ENCODE measurements at regions not wholly inside any gene's neighbourhood (a gene's known extent, or its start where the extent isn't known, plus 50 kb on each side); places are given as distances from the start of the nearest gene placed in this dataset.

GRCh38 chr5:12183003-12183402, 278.8 kb upstream of the CTNND2 start:
- no peak for ATAC-seq
- Mint-ChIP-seq H3K36me3 (ENCODE audit: low read depth) (no peaks in the 10 kb centered on the region; the same call in 2 of the 3 replicates), H3K4me1 (no peaks in the 10 kb centered on the region; the same call in 1 of the 3 replicates)

More at GRCh38 chr5:12183003-12183402, 278.8 kb upstream of the CTNND2 start:
- no peaks in the 10 kb centered on the region for H3F3A ChIP-seq (replicated peaks; ENCODE audit: low read depth)
- H3K4me2 ChIP-seq = no peak overlapping the region
- H3K4me1 ChIP-seq (ENCODE audit: insufficient read depth) = no peaks in the 10 kb centered on the region
- H3K4me3 ChIP-seq = no peak overlapping the region
- DNase-seq (ENCODE audit: low spot score) = no peak
- H3K27me3 ChIP-seq (ENCODE audit: insufficient read depth) = no peaks in the 10 kb centered on the region
- H3K9me2 ChIP-seq (ENCODE audit: insufficient read depth) = no peaks in the 10 kb centered on the region
- no peaks in the 10 kb centered on the region for H3K79me2 ChIP-seq (replicated peaks; ENCODE audit: insufficient read depth)
- TF ChIP-seq EZH2phosphoT487 (IDR thresholded peaks at IDR 0.05; ENCODE audit: unreplicated experiment) (no peak), EZH2 (IDR thresholded peaks at IDR 0.05; ENCODE audit: low read depth, unreplicated experiment) (no peak), CREB1 (CRISPR knock-in tag; IDR thresholded peaks at IDR 0.05; ENCODE audit: low read depth) (no peak), NANOG (IDR thresholded peaks at IDR 0.05; ENCODE audit: borderline replicate concordance) (no peak), ZNF114 (CRISPR knock-in tag; IDR thresholded peaks at IDR 0.05) (no peak), JUNB (IDR thresholded peaks at IDR 0.05; ENCODE audit: unreplicated experiment) (no peak), STAT1 (IDR thresholded peaks at IDR 0.05; ENCODE audit: unreplicated experiment) (no peak)
- TF ChIP-seq, protein P1, sequence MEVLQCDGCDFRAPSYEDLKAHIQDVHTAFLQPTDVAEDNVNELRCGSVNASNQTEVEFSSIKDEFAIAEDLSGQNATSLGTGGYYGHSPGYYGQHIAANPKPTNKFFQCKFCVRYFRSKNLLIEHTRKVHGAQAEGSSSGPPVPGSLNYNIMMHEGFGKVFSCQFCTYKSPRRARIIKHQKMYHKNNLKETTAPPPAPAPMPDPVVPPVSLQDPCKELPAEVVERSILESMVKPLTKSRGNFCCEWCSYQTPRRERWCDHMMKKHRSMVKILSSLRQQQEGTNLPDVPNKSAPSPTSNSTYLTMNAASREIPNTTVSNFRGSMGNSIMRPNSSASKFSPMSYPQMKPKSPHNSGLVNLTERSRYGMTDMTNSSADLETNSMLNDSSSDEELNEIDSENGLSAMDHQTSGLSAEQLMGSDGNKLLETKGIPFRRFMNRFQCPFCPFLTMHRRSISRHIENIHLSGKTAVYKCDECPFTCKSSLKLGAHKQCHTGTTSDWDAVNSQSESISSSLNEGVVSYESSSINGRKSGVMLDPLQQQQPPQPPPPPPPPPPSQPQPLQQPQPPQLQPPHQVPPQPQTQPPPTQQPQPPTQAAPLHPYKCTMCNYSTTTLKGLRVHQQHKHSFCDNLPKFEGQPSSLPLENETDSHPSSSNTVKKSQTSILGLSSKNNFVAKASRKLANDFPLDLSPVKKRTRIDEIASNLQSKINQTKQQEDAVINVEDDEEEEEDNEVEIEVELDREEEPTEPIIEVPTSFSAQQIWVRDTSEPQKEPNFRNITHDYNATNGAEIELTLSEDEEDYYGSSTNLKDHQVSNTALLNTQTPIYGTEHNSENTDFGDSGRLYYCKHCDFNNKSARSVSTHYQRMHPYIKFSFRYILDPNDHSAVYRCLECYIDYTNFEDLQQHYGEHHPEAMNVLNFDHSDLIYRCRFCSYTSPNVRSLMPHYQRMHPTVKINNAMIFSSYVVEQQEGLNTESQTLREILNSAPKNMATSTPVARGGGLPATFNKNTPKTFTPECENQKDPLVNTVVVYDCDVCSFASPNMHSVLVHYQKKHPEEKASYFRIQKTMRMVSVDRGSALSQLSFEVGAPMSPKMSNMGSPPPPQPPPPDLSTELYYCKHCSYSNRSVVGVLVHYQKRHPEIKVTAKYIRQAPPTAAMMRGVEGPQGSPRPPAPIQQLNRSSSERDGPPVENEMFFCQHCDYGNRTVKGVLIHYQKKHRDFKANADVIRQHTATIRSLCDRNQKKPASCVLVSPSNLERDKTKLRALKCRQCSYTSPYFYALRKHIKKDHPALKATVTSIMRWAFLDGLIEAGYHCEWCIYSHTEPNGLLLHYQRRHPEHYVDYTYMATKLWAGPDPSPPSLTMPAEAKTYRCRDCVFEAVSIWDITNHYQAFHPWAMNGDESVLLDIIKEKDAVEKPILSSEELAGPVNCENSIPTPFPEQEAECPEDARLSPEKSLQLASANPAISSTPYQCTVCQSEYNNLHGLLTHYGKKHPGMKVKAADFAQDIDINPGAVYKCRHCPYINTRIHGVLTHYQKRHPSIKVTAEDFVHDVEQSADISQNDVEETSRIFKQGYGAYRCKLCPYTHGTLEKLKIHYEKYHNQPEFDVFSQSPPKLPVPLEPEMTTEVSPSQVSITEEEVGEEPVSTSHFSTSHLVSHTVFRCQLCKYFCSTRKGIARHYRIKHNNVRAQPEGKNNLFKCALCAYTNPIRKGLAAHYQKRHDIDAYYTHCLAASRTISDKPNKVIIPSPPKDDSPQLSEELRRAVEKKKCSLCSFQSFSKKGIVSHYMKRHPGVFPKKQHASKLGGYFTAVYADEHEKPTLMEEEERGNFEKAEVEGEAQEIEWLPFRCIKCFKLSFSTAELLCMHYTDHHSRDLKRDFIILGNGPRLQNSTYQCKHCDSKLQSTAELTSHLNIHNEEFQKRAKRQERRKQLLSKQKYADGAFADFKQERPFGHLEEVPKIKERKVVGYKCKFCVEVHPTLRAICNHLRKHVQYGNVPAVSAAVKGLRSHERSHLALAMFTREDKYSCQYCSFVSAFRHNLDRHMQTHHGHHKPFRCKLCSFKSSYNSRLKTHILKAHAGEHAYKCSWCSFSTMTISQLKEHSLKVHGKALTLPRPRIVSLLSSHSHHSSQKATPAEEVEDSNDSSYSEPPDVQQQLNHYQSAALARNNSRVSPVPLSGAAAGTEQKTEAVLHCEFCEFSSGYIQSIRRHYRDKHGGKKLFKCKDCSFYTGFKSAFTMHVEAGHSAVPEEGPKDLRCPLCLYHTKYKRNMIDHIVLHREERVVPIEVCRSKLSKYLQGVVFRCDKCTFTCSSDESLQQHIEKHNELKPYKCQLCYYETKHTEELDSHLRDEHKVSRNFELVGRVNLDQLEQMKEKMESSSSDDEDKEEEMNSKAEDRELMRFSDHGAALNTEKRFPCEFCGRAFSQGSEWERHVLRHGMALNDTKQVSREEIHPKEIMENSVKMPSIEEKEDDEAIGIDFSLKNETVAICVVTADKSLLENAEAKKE (CRISPR knock-in tag; IDR thresholded peaks at IDR 0.05) = no peak
- no peak overlapping the region for H2AFZ ChIP-seq
- H3K4me3 Mint-ChIP-seq = no peak overlapping the region
- H3K9me3 Mint-ChIP-seq = no peaks in the 10 kb centered on the region
- H3K27me3 Mint-ChIP-seq (ENCODE audit: insufficient read depth, low read depth, poor library complexity) = peaks cover 2% of the 10 kb centered on the region
- H4K20me1 ChIP-seq (replicated peaks; ENCODE audit: insufficient read depth) = no peaks in the 10 kb centered on the region
- H3K27ac Mint-ChIP-seq = no peak overlapping the region
- H3K27ac ChIP-seq (ENCODE audit: low read depth) = no peak overlapping the region
- H3K36me3 ChIP-seq (ENCODE audit: insufficient read depth) = no peaks in the 10 kb centered on the region

Data from GM23338 (cell line).